Fibroblast of mammary gland (primary cell): ENCODE measurements at regions not wholly inside any gene's neighbourhood (a gene's known extent, or its start where the extent isn't known, plus 50 kb on each side); places are given as distances from the start of the nearest gene placed in this dataset.

Source experiments
- DNase-seq: peaks from one replicate; pipeline ENCODE4 v3.0.0-alpha.2; 2010; ENCODE audit warnings: low read depth
- H3K4me3 ChIP-seq: 2 replicates; pipeline ENCODE4 v1.5.1; 2011; ENCODE audit warnings: low read depth, mild to moderate bottlenecking, low read length, moderate library complexity; ENCODE audit not compliant: control insufficient read depth
- TF ChIP-seq, protein P1 (sequence below): conservative IDR thresholded peaks from 2 replicates; pipeline ENCODE4 v1.5.1; 2011; ENCODE audit warnings: low read depth, low read length, inconsistent platforms; ENCODE audit not compliant: control insufficient read depth, insufficient read depth

GRCh38 chr14:43649508-43649907 lies 857.6 kb downstream of the FSCB start:
- TF ChIP-seq, protein P1, sequence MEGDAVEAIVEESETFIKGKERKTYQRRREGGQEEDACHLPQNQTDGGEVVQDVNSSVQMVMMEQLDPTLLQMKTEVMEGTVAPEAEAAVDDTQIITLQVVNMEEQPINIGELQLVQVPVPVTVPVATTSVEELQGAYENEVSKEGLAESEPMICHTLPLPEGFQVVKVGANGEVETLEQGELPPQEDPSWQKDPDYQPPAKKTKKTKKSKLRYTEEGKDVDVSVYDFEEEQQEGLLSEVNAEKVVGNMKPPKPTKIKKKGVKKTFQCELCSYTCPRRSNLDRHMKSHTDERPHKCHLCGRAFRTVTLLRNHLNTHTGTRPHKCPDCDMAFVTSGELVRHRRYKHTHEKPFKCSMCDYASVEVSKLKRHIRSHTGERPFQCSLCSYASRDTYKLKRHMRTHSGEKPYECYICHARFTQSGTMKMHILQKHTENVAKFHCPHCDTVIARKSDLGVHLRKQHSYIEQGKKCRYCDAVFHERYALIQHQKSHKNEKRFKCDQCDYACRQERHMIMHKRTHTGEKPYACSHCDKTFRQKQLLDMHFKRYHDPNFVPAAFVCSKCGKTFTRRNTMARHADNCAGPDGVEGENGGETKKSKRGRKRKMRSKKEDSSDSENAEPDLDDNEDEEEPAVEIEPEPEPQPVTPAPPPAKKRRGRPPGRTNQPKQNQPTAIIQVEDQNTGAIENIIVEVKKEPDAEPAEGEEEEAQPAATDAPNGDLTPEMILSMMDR = no peak
- DNase-seq = no peak
- no peak overlapping the region for H3K4me3 ChIP-seq

- DNase-seq = no peak
- no peak overlapping the region for H3K4me3 ChIP-seq
- TF ChIP-seq, protein P1 = no peak
Observed at GRCh38 chr14:43647302-43647701, 859.8 kb downstream of the FSCB start.

DNA sequence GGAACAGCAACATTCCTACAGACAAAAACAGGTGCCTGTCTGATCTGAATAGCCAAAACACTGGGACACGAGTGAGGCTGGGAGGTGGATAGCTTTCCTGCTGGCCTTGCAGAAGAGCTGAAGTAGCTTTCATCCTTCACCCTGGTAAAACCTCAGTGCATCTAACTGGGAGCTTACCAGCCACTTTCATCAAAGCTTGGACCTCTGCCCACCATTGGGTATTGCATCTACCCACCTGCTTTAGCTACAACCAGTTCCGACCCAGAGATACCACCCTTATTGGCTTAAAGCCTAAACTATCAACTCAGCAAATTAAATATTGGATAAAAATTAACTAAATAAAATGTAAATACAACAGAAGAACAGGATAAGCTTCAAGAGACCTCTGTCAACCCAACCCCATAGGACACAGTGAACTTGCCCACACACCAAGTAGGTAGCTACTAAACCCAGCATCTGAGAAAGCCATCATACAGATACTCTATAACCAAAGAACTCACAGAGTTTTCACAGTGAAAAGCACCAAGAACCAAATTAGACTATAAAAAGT lies 866.3 kb downstream of the FSCB start:
- TF ChIP-seq, protein P1 = no peak
- no peak for DNase-seq

DNA sequence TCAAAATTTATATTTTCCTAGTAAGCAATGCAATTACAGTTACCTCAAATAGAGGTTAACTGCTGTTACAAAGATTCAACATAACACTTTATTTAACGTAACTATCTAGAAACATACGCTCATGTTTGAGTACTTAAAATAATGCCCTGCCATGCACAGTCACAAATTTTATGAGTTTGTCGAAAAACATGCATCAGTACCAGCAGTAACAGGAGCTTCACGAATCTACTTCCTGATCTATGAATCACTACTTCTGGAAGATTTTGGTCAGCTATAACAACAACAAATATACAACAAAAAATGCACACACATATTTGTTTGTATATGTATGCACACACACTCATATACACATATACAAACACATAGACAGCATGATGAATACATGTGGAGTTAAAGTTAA lies 881.8 kb downstream of the FSCB start:
- no peak for DNase-seq
- TF ChIP-seq, protein P1 = no peak
- no peak overlapping the region for H3K4me3 ChIP-seq

More for the DNA sequence above, 866.3 kb downstream of the FSCB start:
- H3K4me3 ChIP-seq = no peak overlapping the region

GRCh38 chr14:43621282-43621681 lies 885.8 kb downstream of the FSCB start:
- TF ChIP-seq, protein P1 = no peak
- no peak for DNase-seq
- H3K4me3 ChIP-seq = no peak overlapping the region

DNA sequence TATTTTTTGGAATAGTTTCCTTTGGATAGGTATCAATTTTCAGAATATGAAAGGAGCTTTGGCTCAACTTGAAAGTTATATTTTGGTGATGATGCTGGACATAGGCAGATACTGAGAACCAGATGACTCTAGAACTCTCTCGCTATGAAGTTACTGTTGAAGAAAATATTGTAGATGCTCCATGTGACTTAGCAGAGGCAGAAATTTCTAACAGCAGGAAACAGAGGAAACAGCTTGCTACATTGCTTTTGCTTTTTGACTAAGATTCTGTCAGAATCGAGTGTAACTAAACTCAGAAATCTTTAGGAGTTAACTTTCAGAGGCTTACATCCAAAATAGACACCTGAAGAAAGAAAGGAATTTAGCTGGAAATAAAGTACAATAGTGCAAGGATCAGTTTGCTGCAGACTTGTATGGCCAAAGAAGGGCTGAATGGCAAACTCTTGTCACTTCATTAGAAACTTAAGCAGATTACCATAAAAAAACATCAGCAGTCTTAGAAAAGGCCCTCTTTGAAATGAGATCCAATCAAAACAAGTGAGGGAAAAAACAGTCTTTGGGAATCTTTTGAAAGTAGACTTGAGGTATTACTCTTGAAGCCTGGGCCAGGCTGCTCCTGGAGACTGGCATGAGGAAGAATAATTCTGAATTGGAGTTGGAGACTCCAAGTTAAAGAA lies 911.8 kb downstream of the FSCB start:
- no peak for DNase-seq
- no peak overlapping the region for H3K4me3 ChIP-seq
- TF ChIP-seq, protein P1 = no peak
